Keratinocyte (primary cell): ENCODE measurements at regions not wholly inside any gene's neighbourhood (a gene's known extent, or its start where the extent isn't known, plus 50 kb on each side); places are given as distances from the start of the nearest gene placed in this dataset.

Experiments
- DNase-seq: peaks from one replicate; pipeline ENCODE4 v3.0.0-alpha.2; 2011; ENCODE audit warnings: low read depth, missing footprints, low spot score
- FAIRE-seq: peaks from 2 replicates; lab custom pipeline; 2011; peaks lifted over from hg19 to GRCh38; lab: Jason Lieb, UNC
- H2AFZ ChIP-seq: 2 replicates; pipeline ENCODE4 v1.6.0; 2012; ENCODE audit warnings: low read length, control low read depth, inconsistent platforms; ENCODE audit not compliant: control insufficient read depth
- H3K27ac ChIP-seq: 2 replicates; pipeline ENCODE4 v1.5.1; 2011; ENCODE audit warnings: low read length; ENCODE audit not compliant: control insufficient read depth, insufficient read depth
- H3K27me3 ChIP-seq: 3 replicates; pipeline ENCODE4 v1.6.0; 2011; ENCODE audit warnings: low read length; ENCODE audit not compliant: control insufficient read depth, insufficient read depth; ENCODE audit errors: extremely low read depth
- H3K36me3 ChIP-seq, 2 experiments: 2 replicates in 1 of 2; 3 replicates in 1 of 2; pipeline ENCODE4 v1.5.1; 2011; ENCODE audit warnings: low read length in 2 of 2, mild to moderate bottlenecking in 1 of 2; ENCODE audit not compliant: control insufficient read depth in 2 of 2, insufficient read depth in 2 of 2; ENCODE audit errors: extremely low read depth in 1 of 2
- H3K4me1 ChIP-seq: 3 replicates; pipeline ENCODE4 v1.5.1; 2011; ENCODE audit warnings: low read length; ENCODE audit not compliant: control insufficient read depth, insufficient read depth; ENCODE audit errors: extremely low read depth
- H3K4me2 ChIP-seq: 3 replicates; pipeline ENCODE4 v1.6.0; 2011; ENCODE audit warnings: low read depth, low read length; ENCODE audit not compliant: control insufficient read depth, insufficient read depth; ENCODE audit errors: extremely low read depth
- H3K4me3 ChIP-seq, 3 experiments: fragments of 200-600 bp in 1 of 3; sonication (generic) in 1 of 3; 2 replicates in 2 of 3; 3 replicates in 1 of 3; pipeline ENCODE4 v1.5.1; 2011 to 2016; ENCODE audit warnings: low read length in 3 of 3, mild to moderate bottlenecking in 3 of 3, control low read depth in 2 of 3, inconsistent platforms in 1 of 3, low read depth in 1 of 3, mixed read lengths in 1 of 3, mixed run types in 1 of 3, moderate library complexity in 1 of 3; ENCODE audit not compliant: control insufficient read depth in 2 of 3, insufficient read depth in 2 of 3; ENCODE audit errors: extremely low read depth in 1 of 3
- H3K79me2 ChIP-seq: 2 replicates; pipeline ENCODE4 v1.6.0; 2012; ENCODE audit warnings: low read length; ENCODE audit not compliant: control insufficient read depth, insufficient read depth
- H3K9ac ChIP-seq: 3 replicates; pipeline ENCODE4 v1.6.0; 2011; ENCODE audit warnings: low read length; ENCODE audit not compliant: control insufficient read depth, insufficient read depth; ENCODE audit errors: extremely low read depth
- H3K9me1 ChIP-seq: 3 replicates; pipeline ENCODE4 v1.6.0; 2011; ENCODE audit warnings: low read length; ENCODE audit not compliant: control insufficient read depth, insufficient read depth; ENCODE audit errors: extremely low read depth
- H3K9me3 ChIP-seq: 2 replicates; pipeline ENCODE4 v1.5.1; 2012; ENCODE audit warnings: low read depth, low read length; ENCODE audit not compliant: control insufficient read depth
- H4K20me1 ChIP-seq: 3 replicates; pipeline ENCODE4 v1.6.0; 2011; ENCODE audit warnings: low read length; ENCODE audit not compliant: control insufficient read depth, insufficient read depth; ENCODE audit errors: extremely low read depth
- EZH2 ChIP-seq: IDR thresholded peaks from one replicate; pipeline ENCODE4 v1.6.1; 2012; ENCODE audit warnings: inconsistent platforms, mild to moderate bottlenecking, low read length, moderate library complexity
- dilution Hi-C: fragments of 300-500 bp; cut with MboI; formaldehyde crosslinking; loops from one replicate; pipeline ENCODE4 v1.7.0; 2020; ENCODE audit warnings: low sequenced_read_pairs; ENCODE audit not compliant: extremely low pct_ligation_motif_present
- TF ChIP-seq, protein P1 (sequence below), 3 experiments: IDR thresholded peaks in 1 of 3; conservative IDR thresholded peaks in 1 of 3; optimal IDR thresholded peaks in 1 of 3; 2 replicates in 2 of 3; 3 replicates in 1 of 3; pipeline versions ENCODE3 to v1.5.1; 2011; ENCODE audit warnings: low read length in 3 of 3, mild to moderate bottlenecking in 3 of 3, moderate library complexity in 2 of 3, control low read depth in 1 of 3, inconsistent platforms in 1 of 3; ENCODE audit not compliant: insufficient read depth in 2 of 3; ENCODE audit errors: extremely low read depth in 1 of 3

DNA sequence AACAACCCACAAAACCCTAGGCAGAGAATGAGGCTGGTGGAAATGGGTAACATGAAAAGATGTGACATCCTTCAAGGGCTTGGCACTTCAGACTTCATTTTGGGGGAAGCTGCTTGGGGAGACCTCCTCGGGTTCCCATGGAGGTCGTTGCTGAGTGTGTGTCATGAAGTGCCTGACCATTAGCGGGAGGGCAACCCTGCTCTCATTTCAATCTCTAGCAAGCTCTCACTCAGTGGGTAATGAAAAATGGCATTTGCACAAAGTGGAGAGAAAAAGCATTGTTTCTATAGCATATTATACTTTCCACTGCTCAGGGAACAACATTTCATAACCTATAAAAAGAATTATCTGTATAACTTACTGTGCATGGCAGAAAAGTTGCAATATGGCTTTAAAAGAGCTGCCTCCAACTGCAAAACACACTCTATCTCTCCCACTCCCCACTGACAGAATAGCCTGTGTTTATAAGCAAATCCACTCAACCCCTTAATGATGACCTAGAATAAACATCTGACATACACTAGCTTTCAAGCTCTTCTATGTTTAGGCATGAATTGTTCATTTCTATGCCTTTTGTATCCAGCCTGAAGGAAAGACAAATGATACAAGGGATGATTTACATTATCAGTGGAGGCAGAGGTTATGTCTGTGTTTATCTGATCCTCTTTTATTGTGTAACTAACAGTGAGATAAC lies 357.2 kb downstream of the ZSWIM6 start:
- Histone ChIP-seq H3K4me1 (no peaks in the 10 kb centered on the region), H4K20me1 (no peaks in the 10 kb centered on the region), H3K27ac (no peak overlapping the region), H3K4me2 (no peak overlapping the region), H3K9ac (no peak overlapping the region), H3K9me1 (no peaks in the 10 kb centered on the region), H3K36me3 (no peaks in the 10 kb centered on the region), H3K79me2 (no peaks in the 10 kb centered on the region), H3K27me3 (peaks cover 6% of the 10 kb centered on the region), H2AFZ (no peak overlapping the region), H3K4me3 (no peak overlapping the region), H3K9me3 (no peaks in the 10 kb centered on the region)
- TF ChIP-seq EZH2: no peak
- TF ChIP-seq, protein P1, sequence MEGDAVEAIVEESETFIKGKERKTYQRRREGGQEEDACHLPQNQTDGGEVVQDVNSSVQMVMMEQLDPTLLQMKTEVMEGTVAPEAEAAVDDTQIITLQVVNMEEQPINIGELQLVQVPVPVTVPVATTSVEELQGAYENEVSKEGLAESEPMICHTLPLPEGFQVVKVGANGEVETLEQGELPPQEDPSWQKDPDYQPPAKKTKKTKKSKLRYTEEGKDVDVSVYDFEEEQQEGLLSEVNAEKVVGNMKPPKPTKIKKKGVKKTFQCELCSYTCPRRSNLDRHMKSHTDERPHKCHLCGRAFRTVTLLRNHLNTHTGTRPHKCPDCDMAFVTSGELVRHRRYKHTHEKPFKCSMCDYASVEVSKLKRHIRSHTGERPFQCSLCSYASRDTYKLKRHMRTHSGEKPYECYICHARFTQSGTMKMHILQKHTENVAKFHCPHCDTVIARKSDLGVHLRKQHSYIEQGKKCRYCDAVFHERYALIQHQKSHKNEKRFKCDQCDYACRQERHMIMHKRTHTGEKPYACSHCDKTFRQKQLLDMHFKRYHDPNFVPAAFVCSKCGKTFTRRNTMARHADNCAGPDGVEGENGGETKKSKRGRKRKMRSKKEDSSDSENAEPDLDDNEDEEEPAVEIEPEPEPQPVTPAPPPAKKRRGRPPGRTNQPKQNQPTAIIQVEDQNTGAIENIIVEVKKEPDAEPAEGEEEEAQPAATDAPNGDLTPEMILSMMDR (optimal IDR thresholded peaks at IDR 0.05 in 1 of 3, IDR thresholded peaks at IDR 0.05 in 1 of 3, conservative IDR thresholded peaks at IDR 0.05 in 1 of 3; ENCODE audit: extremely low read depth in 1 of 3, insufficient read depth in 2 of 3, low read length in 3 of 3): no peak
- no peak for DNase-seq
- dilution Hi-C loops: no loop called here
- no peak for FAIRE-seq

DNA sequence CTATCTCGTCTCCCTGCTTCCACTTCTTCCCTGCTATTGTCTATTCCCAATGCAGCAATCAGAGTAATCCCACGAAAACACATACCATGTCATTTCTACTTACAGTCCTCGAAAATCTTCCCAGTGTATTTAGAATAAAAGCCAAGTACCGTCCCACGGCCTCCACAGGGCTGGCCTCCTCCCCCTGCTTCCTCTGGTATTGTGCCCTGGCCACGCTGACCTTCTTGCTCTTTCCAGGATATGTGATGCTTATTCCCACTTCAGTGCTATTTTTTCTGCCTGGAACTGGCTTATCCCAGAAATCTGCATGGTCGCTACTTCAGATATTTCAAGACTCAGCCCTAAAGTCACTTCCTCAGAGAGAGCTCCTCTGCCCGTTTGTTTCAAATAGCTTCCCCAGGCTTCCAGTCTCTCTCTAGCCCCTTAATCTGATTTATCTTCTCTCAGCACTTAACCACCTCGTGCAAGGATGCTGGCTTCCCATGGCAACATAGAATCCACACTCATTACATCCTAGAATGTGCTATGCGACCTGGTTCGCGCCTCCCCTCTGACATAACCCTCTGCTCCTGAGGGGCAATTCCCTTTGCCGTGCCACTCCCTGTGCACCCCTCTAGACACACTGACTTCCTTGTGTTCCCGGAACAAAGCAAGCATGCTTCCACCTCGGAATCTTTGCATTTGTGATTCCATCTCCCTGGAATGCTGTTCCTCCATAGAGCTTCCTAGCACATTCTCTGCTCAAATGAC lies 365.9 kb downstream of the ZSWIM6 start:
- no peak overlapping the region for H3K4me3 ChIP-seq
- no peaks in the 10 kb centered on the region for H3K36me3 ChIP-seq
- H3K4me1 ChIP-seq: no peaks in the 10 kb centered on the region
- no peak overlapping the region for H3K4me2 ChIP-seq
- no peak overlapping the region for H3K27ac ChIP-seq
- H2AFZ ChIP-seq: no peak overlapping the region
- no peak for DNase-seq
- H3K9me1 ChIP-seq: no peaks in the 10 kb centered on the region
- TF ChIP-seq EZH2: no peak
- TF ChIP-seq, protein P1 (optimal IDR thresholded peaks at IDR 0.05 in 1 of 3, IDR thresholded peaks at IDR 0.05 in 1 of 3, conservative IDR thresholded peaks at IDR 0.05 in 1 of 3; ENCODE audit: extremely low read depth in 1 of 3, insufficient read depth in 2 of 3, low read length in 3 of 3): no peak
- no peak for FAIRE-seq
- H3K9me3 ChIP-seq: no peaks in the 10 kb centered on the region
- H3K27me3 ChIP-seq: no peaks in the 10 kb centered on the region
- dilution Hi-C loops: no loop called here
- H4K20me1 ChIP-seq: no peaks in the 10 kb centered on the region
- H3K9ac ChIP-seq: no peak overlapping the region
- H3K79me2 ChIP-seq: no peaks in the 10 kb centered on the region
